ENCODE measurements at regions not wholly inside any gene's neighbourhood (a gene's known extent, or its start where the extent isn't known, plus 50 kb on each side); places are given as distances from the start of the nearest gene placed in this dataset.

- WGBS, 2 experiments (ENCODE audit: extremely low coverage in 1 of 2, insufficient coverage in 1 of 2, insufficient read length in 1 of 2, insufficient replicate concordance in 2 of 2, low coverage in 1 of 2, low lambda C conversion rate in 2 of 2, missing lambda C conversion rate in 1 of 2): 96% methylated on average over 6 of the region's 6 CpGs; no CpG with 5 or more reads in 1 of the 2 experiments
- no peaks in the 10 kb centered on the region for H3K79me2 ChIP-seq (ENCODE audit: control insufficient read depth in 1 of 2, insufficient read depth in 2 of 2, low read length in 2 of 2)
- POLR2A ChIA-PET (ENCODE audit: partially characterized antibody): no interaction called here
- TF ChIP-seq KDM5A (IDR thresholded peaks at IDR 0.05; ENCODE audit: low read length) (no peak), SP1 (IDR thresholded peaks at IDR 0.05; ENCODE audit: low read depth, low read length) (no peak), KDM1A (IDR thresholded peaks at IDR 0.05; ENCODE audit: borderline replicate concordance, low read length) (no peak), KDM4A (IDR thresholded peaks at IDR 0.05; ENCODE audit: low read depth, low read length, severe bottlenecking) (no peak), JUN (IDR thresholded peaks at IDR 0.05; ENCODE audit: low read depth, low read length) (no peak), EP300 (IDR thresholded peaks at IDR 0.05; ENCODE audit: borderline replicate concordance in 1 of 2, low read depth in 2 of 2, low read length in 2 of 2) (no peak), ASH2L (IDR thresholded peaks at IDR 0.05; ENCODE audit: low read length) (no peak), RBBP5 (IDR thresholded peaks at IDR 0.05; ENCODE audit: borderline replicate concordance, low read depth, low read length) (no peak), NRF1 (IDR thresholded peaks at IDR 0.05; ENCODE audit: low read depth, low read length) (no peak), ATF3 (IDR thresholded peaks at IDR 0.05; ENCODE audit: insufficient read depth, low read depth, low read length) (no peak), HDAC6 (IDR thresholded peaks at IDR 0.05; ENCODE audit: low read depth, low read length) (no peak), RFX5 (IDR thresholded peaks at IDR 0.05; ENCODE audit: borderline replicate concordance, low read depth, low read length) (no peak)
These were observed 129.9 kb downstream of the BOD1 start for GRCh38 chr5:173486355-173487225.

More at GRCh38 chr5:173486355-173487225, 129.9 kb downstream of the BOD1 start:
- H3K27me3 ChIP-seq (replicated peaks in 1 of 4; ENCODE audit: control insufficient read depth in 3 of 4, extremely low read depth in 1 of 4, insufficient read depth in 3 of 4, low read length in 3 of 4): no peaks in the 10 kb centered on the region
- no peak overlapping the region for H2BK5ac ChIP-seq (ENCODE audit: low read depth, low read length)
- H3K4me2 ChIP-seq (ENCODE audit: insufficient read depth in 1 of 2, low read depth in 2 of 2, low read length in 2 of 2): no peak overlapping the region
- H4K91ac ChIP-seq (replicated peaks; ENCODE audit: insufficient read length, low read length): no peak overlapping the region
- no peaks in the 10 kb centered on the region for H3K9me3 ChIP-seq (ENCODE audit: insufficient read depth in 2 of 2, low read depth in 1 of 2, low read length in 1 of 2)
- no peaks in the 10 kb centered on the region for H3K23me2 ChIP-seq (ENCODE audit: low read depth, low read length)
- CTCF ChIA-PET (ENCODE audit: partially characterized antibody): no interaction called here
- no peak overlapping the region for H4K8ac ChIP-seq (ENCODE audit: extremely low read depth, insufficient read depth, low read length)
- H3K9ac ChIP-seq (replicated peaks in 1 of 4; ENCODE audit: extremely low read depth in 1 of 4, low read depth in 3 of 4, low read length in 3 of 4): no peak overlapping the region
- no peaks in the 10 kb centered on the region for H4K20me1 ChIP-seq (replicated peaks in 1 of 2; ENCODE audit: control insufficient read depth in 1 of 2, insufficient read depth in 2 of 2, low read length in 2 of 2)
- H3K36me3 ChIP-seq (ENCODE audit: control insufficient read depth in 2 of 4, insufficient read depth in 4 of 4, low read length in 3 of 4): no peaks in the 10 kb centered on the region
- H2BK120ac ChIP-seq (replicated peaks; ENCODE audit: low read depth, low read length): no peak overlapping the region
- H3K4me1 ChIP-seq (replicated peaks in 1 of 4; ENCODE audit: control insufficient read depth in 3 of 4, insufficient read depth in 4 of 4, low read length in 3 of 4): no peaks in the 10 kb centered on the region; a peak in 1 of 7 replicates
- no peak overlapping the region for H2AFZ ChIP-seq (ENCODE audit: low read length)
- H3K27ac ChIP-seq (ENCODE audit: low read depth, low read length): no peak overlapping the region
- no peak overlapping the region for H3K4me3 ChIP-seq (ENCODE audit: extremely low read depth in 1 of 4, insufficient read depth in 2 of 4, low read depth in 3 of 4, low read length in 4 of 4)
- no peak overlapping the region for H3K14ac ChIP-seq (ENCODE audit: insufficient read length)
- no peaks in the 10 kb centered on the region for H3K79me1 ChIP-seq (ENCODE audit: low read depth, low read length)
- no peak overlapping the region for H2AK5ac ChIP-seq (ENCODE audit: low read depth, low read length)
- no peak overlapping the region for H4K5ac ChIP-seq (ENCODE audit: insufficient read length, low read depth, low read length)
- no peak overlapping the region for H2BK20ac ChIP-seq (ENCODE audit: low read length)
- H3K23ac ChIP-seq (ENCODE audit: insufficient read length): no peak overlapping the region
- DNase-seq (ENCODE audit: low read depth in 1 of 2, low spot score in 2 of 2): no peak
- FAIRE-seq: no peak
- H3K4ac ChIP-seq (replicated peaks; ENCODE audit: insufficient read length, low read depth, low read length): no peak overlapping the region
- H3K18ac ChIP-seq (ENCODE audit: extremely low read depth, low read length): no peak overlapping the region
- H2BK12ac ChIP-seq (ENCODE audit: low read depth, low read length): no peak overlapping the region
- H2BK15ac ChIP-seq (ENCODE audit: low read length): no peak overlapping the region
- no peak overlapping the region for H3K56ac ChIP-seq (replicated peaks; ENCODE audit: insufficient read length, low read depth, low read length)

Data from H1 (cell line).